Mammary epithelial cell (primary cell): ENCODE measurements at regions not wholly inside any gene's neighbourhood (a gene's known extent, or its start where the extent isn't known, plus 50 kb on each side); places are given as distances from the start of the nearest gene placed in this dataset.

Experiments
- EZH2 ChIP-seq: IDR thresholded peaks from 2 replicates; pipeline ENCODE4 v1.6.1; 2012; ENCODE audit warnings: low read length, inconsistent platforms, borderline replicate concordance
- TF ChIP-seq, protein P1 (sequence below), 2 donors: IDR thresholded peaks in 1 of 2; conservative IDR thresholded peaks in 1 of 2; 2 replicates each; pipeline ENCODE4 v1.5.1; 2011 to 2012; ENCODE audit warnings: inconsistent platforms in 2 of 2, low read length in 2 of 2, mild to moderate bottlenecking in 2 of 2, control low read depth in 1 of 2, low read depth in 1 of 2; ENCODE audit not compliant: insufficient read depth in 1 of 2; ENCODE audit errors: extremely low read depth in 1 of 2

DNA sequence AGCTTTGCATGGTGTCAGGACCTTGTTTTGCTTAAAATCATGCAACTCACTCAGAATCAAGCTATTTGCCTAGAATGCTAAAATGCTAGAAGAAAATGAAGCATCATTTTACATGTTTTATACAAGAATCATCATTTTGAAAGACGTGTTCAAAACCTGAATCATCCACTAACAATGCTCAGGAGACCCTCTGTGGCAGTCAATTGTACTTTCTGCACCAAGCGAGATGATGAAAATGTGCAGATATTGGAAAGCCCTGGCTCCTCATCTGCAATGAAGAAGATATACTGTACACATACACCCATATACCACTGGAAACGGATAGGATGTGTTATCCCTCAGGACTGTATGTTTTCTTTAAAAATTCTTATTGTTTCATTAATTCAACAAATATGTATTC, 92.7 kb downstream of the DYRK2 start:
- TF ChIP-seq, protein P1, sequence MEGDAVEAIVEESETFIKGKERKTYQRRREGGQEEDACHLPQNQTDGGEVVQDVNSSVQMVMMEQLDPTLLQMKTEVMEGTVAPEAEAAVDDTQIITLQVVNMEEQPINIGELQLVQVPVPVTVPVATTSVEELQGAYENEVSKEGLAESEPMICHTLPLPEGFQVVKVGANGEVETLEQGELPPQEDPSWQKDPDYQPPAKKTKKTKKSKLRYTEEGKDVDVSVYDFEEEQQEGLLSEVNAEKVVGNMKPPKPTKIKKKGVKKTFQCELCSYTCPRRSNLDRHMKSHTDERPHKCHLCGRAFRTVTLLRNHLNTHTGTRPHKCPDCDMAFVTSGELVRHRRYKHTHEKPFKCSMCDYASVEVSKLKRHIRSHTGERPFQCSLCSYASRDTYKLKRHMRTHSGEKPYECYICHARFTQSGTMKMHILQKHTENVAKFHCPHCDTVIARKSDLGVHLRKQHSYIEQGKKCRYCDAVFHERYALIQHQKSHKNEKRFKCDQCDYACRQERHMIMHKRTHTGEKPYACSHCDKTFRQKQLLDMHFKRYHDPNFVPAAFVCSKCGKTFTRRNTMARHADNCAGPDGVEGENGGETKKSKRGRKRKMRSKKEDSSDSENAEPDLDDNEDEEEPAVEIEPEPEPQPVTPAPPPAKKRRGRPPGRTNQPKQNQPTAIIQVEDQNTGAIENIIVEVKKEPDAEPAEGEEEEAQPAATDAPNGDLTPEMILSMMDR (conservative IDR thresholded peaks at IDR 0.05 in 1 of 2, IDR thresholded peaks at IDR 0.05 in 1 of 2; ENCODE audit: extremely low read depth in 1 of 2, insufficient read depth in 1 of 2, low read depth in 1 of 2, low read length in 2 of 2): no peak
- TF ChIP-seq EZH2: no peak
